Fibroblast of lung (primary cell): ENCODE measurements at regions not wholly inside any gene's neighbourhood (a gene's known extent, or its start where the extent isn't known, plus 50 kb on each side); places are given as distances from the start of the nearest gene placed in this dataset.

Experiments
- DNase-seq, 2 donors: peaks; one replicate each; pipeline versions ENCODE4 v3.0.0 to v3.0.0-alpha.2; 2010; ENCODE audit warnings: low read depth in 2 of 2
- H2AFZ ChIP-seq: 2 replicates; pipeline ENCODE4 v1.5.1; 2012; ENCODE audit warnings: low read length, control low read depth, inconsistent platforms
- H3K27ac ChIP-seq: 2 replicates; pipeline ENCODE4 v1.5.1; 2011; ENCODE audit warnings: low read length, control low read depth; ENCODE audit not compliant: insufficient read depth
- H3K27me3 ChIP-seq: 2 replicates; pipeline ENCODE4 v1.5.1; 2011; ENCODE audit warnings: mild to moderate bottlenecking, low read length; ENCODE audit not compliant: control insufficient read depth, insufficient read depth
- H3K36me3 ChIP-seq: 2 replicates; pipeline ENCODE4 v1.5.1; 2011; ENCODE audit warnings: low read length; ENCODE audit not compliant: control insufficient read depth, insufficient read depth
- H3K4me1 ChIP-seq: 2 replicates; pipeline ENCODE4 v1.5.1; 2011; ENCODE audit warnings: low read length; ENCODE audit not compliant: control insufficient read depth, insufficient read depth; ENCODE audit errors: extremely low read depth
- H3K4me2 ChIP-seq: 2 replicates; pipeline ENCODE4 v1.5.1; 2011; ENCODE audit warnings: low read length, control low read depth; ENCODE audit not compliant: insufficient read depth; ENCODE audit errors: extremely low read depth
- H3K4me3 ChIP-seq, 4 experiments: fragments of 200-600 bp in 1 of 4; sonication (generic) in 1 of 4; replicated peaks in 1 of 4; 2 replicates each; pipeline ENCODE4 v1.5.1; 2011 to 2016; ENCODE audit warnings: low read length in 4 of 4, low read depth in 3 of 4, mild to moderate bottlenecking in 3 of 4, control low read depth in 2 of 4, inconsistent platforms in 1 of 4, mixed read lengths in 1 of 4; ENCODE audit not compliant: insufficient read depth in 1 of 4; ENCODE audit errors: control extremely low read depth in 1 of 4
- H3K79me2 ChIP-seq: 2 replicates; pipeline ENCODE4 v1.5.1; 2012; ENCODE audit warnings: mild to moderate bottlenecking, low read length, inconsistent platforms; ENCODE audit not compliant: control insufficient read depth, insufficient read depth
- H3K9ac ChIP-seq: 2 replicates; pipeline ENCODE4 v1.5.1; 2011; ENCODE audit warnings: mild to moderate bottlenecking, low read length, control low read depth; ENCODE audit not compliant: insufficient read depth
- H3K9me3 ChIP-seq: 2 replicates; pipeline ENCODE4 v1.5.1; 2012; ENCODE audit warnings: low read depth, low read length; ENCODE audit not compliant: control insufficient read depth, insufficient read depth
- H4K20me1 ChIP-seq: 2 replicates; pipeline ENCODE4 v1.5.1; 2011; ENCODE audit warnings: low read length; ENCODE audit not compliant: control insufficient read depth, insufficient read depth; ENCODE audit errors: extremely low read depth
- CTCF ChIP-seq, 2 donors: IDR thresholded peaks in 1 of 2; conservative IDR thresholded peaks in 1 of 2; 1 replicate in 1 of 2; 2 replicates in 1 of 2; pipeline ENCODE4 v1.5.1; 2011 to 2012; ENCODE audit warnings: low read length in 2 of 2, control low read depth in 1 of 2, inconsistent platforms in 1 of 2, low read depth in 1 of 2, mild to moderate bottlenecking in 1 of 2
- EZH2 ChIP-seq: IDR thresholded peaks from 2 replicates; pipeline ENCODE4 v1.5.1; 2012; ENCODE audit warnings: low read length, control low read depth, mild to moderate bottlenecking; ENCODE audit errors: missing control alignments

- no peak for DNase-seq
These were observed 66.7 kb upstream of the OLFM1 start for GRCh38 chr9:135020481-135021392.

GRCh38 chr9:135021393-135021789, 66.1 kb upstream of the OLFM1 start:
- Histone ChIP-seq H2AFZ (no peak overlapping the region), H3K4me1 (no peaks in the 10 kb centered on the region), H4K20me1 (no peaks in the 10 kb centered on the region), H3K79me2 (no peaks in the 10 kb centered on the region), H3K4me2 (no peak overlapping the region), H3K9me3 (no peaks in the 10 kb centered on the region), H3K4me3 (no peak overlapping the region), H3K36me3 (no peaks in the 10 kb centered on the region), H3K9ac (no peak overlapping the region), H3K27ac (no peak overlapping the region), H3K27me3 (no peaks in the 10 kb centered on the region)
- TF ChIP-seq CTCF (conservative IDR thresholded peaks at IDR 0.05 in 1 of 2, IDR thresholded peaks at IDR 0.05 in 1 of 2; ENCODE audit: low read depth in 1 of 2, low read length in 2 of 2) (no peak), EZH2 (no peak)
- no peak for DNase-seq

More at GRCh38 chr9:135020481-135021392, 66.7 kb upstream of the OLFM1 start:
- no peaks in the 10 kb centered on the region for H3K79me2 ChIP-seq
- H3K4me1 ChIP-seq: no peaks in the 10 kb centered on the region
- H3K9ac ChIP-seq: no peak overlapping the region
- H3K4me3 ChIP-seq: no peak overlapping the region
- H3K27me3 ChIP-seq: no peaks in the 10 kb centered on the region
- H2AFZ ChIP-seq: no peak overlapping the region
- H3K9me3 ChIP-seq: no peaks in the 10 kb centered on the region
- no peaks in the 10 kb centered on the region for H3K36me3 ChIP-seq
- H3K4me2 ChIP-seq: no peak overlapping the region
- TF ChIP-seq CTCF (conservative IDR thresholded peaks at IDR 0.05 in 1 of 2, IDR thresholded peaks at IDR 0.05 in 1 of 2; ENCODE audit: low read depth in 1 of 2, low read length in 2 of 2) (no peak), EZH2 (no peak)
- H4K20me1 ChIP-seq: no peaks in the 10 kb centered on the region
- H3K27ac ChIP-seq: no peak overlapping the region

GRCh38 chr9:135022191-135022870, 65.1 kb upstream of the OLFM1 start:
- Histone ChIP-seq H3K79me2 (no peaks in the 10 kb centered on the region), H3K4me1 (no peaks in the 10 kb centered on the region), H2AFZ (no peak overlapping the region), H4K20me1 (no peaks in the 10 kb centered on the region), H3K36me3 (no peaks in the 10 kb centered on the region), H3K4me3 (no peak overlapping the region), H3K4me2 (no peak overlapping the region), H3K27ac (no peak overlapping the region), H3K27me3 (no peaks in the 10 kb centered on the region), H3K9me3 (no peaks in the 10 kb centered on the region), H3K9ac (no peak overlapping the region)
- DNase-seq: no peak
- TF ChIP-seq EZH2: no peak
- no peak for TF ChIP-seq CTCF (conservative IDR thresholded peaks at IDR 0.05 in 1 of 2, IDR thresholded peaks at IDR 0.05 in 1 of 2; ENCODE audit: low read depth in 1 of 2, low read length in 2 of 2)
